ENCODE measurements at regions not wholly inside any gene's neighbourhood (a gene's known extent, or its start where the extent isn't known, plus 50 kb on each side); places are given as distances from the start of the nearest gene placed in this dataset.

DNA sequence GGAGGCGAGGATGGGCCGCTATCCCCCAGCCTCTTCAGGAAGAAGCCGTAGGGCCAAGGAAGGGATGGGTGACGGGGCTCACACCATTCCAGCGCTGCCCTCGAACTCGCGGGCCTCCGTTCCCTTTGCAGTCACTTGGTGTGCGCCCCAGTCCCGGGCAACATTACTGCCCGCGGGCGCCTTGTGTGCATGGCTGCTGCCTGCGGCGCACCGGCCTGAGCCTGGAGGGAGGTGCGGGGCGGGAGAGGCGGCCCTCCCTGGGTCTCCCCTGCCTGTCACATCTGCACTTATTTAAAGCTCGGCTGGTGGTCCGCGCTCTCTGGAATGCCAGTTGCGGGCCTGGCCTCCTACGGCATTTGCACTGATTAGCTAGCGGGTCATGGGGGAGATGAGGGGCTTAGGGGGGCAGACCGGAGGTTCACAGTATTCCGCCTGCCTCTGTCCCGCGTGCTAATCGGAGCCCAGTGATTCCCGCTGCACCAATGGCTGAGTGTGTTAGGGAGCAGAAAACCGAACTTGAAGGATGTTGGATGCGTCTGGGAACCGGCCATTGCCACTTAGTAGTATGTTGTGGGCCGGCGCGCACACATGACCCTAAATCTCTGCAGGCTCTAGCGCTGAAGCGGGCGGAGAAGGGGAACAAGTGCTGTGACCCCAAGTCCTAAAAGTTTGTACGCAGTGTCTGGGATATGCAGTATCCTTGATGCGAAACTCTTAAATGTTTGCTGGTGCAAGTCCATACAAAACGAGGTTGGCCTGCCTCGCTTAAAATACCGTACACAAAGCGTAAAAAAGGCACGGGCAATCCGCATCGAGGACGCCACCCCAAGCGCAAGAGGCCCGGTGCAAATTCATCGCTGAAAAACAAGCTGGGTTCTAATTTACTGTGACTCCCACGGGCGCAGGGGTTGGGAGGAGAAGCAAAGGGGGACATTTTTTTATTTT, 161.2 kb upstream of the SIX2 start:
- Histone ChIP-seq H3K4me1 (ENCODE audit: control insufficient read depth, extremely low read depth, insufficient read depth, low read length) (peaks cover 4% of the 10 kb centered on the region), H3K9me1 (ENCODE audit: control insufficient read depth, extremely low read depth, insufficient read depth, low read length) (no peaks in the 10 kb centered on the region), H3K4me2 (ENCODE audit: control insufficient read depth, extremely low read depth, insufficient read depth, low read depth, low read length) (peak overlapping the region; percentile 71), H3K27ac (ENCODE audit: control insufficient read depth, insufficient read depth, low read length) (no peak overlapping the region), H3K4me3 (ENCODE audit: control insufficient read depth in 2 of 3, extremely low read depth in 1 of 3, insufficient read depth in 2 of 3, low read depth in 1 of 3, low read length in 3 of 3) (no peak overlapping the region), H3K9ac (ENCODE audit: control insufficient read depth, extremely low read depth, insufficient read depth, low read length) (no peak overlapping the region), H3K27me3 (ENCODE audit: control insufficient read depth, extremely low read depth, insufficient read depth, low read length) (peaks cover 36% of the 10 kb centered on the region), H2AFZ (ENCODE audit: control insufficient read depth, low read length) (no peak overlapping the region), H4K20me1 (ENCODE audit: control insufficient read depth, extremely low read depth, insufficient read depth, low read length) (no peaks in the 10 kb centered on the region), H3K79me2 (ENCODE audit: control insufficient read depth, insufficient read depth, low read length) (no peaks in the 10 kb centered on the region), H3K36me3 (ENCODE audit: control insufficient read depth in 2 of 2, extremely low read depth in 1 of 2, insufficient read depth in 2 of 2, low read length in 2 of 2) (no peaks in the 10 kb centered on the region), H3K9me3 (ENCODE audit: control insufficient read depth, low read depth, low read length) (no peaks in the 10 kb centered on the region)
- DNase-seq (ENCODE audit: low read depth, low spot score) (no peak), FAIRE-seq (no peak)
- TF ChIP-seq EZH2 (IDR thresholded peaks at IDR 0.05; ENCODE audit: low read length): no peak
- TF ChIP-seq, protein P1, sequence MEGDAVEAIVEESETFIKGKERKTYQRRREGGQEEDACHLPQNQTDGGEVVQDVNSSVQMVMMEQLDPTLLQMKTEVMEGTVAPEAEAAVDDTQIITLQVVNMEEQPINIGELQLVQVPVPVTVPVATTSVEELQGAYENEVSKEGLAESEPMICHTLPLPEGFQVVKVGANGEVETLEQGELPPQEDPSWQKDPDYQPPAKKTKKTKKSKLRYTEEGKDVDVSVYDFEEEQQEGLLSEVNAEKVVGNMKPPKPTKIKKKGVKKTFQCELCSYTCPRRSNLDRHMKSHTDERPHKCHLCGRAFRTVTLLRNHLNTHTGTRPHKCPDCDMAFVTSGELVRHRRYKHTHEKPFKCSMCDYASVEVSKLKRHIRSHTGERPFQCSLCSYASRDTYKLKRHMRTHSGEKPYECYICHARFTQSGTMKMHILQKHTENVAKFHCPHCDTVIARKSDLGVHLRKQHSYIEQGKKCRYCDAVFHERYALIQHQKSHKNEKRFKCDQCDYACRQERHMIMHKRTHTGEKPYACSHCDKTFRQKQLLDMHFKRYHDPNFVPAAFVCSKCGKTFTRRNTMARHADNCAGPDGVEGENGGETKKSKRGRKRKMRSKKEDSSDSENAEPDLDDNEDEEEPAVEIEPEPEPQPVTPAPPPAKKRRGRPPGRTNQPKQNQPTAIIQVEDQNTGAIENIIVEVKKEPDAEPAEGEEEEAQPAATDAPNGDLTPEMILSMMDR (optimal IDR thresholded peaks at IDR 0.05 in 1 of 3, IDR thresholded peaks at IDR 0.05 in 1 of 3, conservative IDR thresholded peaks at IDR 0.05 in 1 of 3; ENCODE audit: extremely low read depth in 1 of 3, insufficient read depth in 2 of 3, low read length in 3 of 3): no peak
- dilution Hi-C loops (cut with MboI; ENCODE audit: extremely low pct_ligation_motif_present, low sequenced_read_pairs): no loop called here

DNA sequence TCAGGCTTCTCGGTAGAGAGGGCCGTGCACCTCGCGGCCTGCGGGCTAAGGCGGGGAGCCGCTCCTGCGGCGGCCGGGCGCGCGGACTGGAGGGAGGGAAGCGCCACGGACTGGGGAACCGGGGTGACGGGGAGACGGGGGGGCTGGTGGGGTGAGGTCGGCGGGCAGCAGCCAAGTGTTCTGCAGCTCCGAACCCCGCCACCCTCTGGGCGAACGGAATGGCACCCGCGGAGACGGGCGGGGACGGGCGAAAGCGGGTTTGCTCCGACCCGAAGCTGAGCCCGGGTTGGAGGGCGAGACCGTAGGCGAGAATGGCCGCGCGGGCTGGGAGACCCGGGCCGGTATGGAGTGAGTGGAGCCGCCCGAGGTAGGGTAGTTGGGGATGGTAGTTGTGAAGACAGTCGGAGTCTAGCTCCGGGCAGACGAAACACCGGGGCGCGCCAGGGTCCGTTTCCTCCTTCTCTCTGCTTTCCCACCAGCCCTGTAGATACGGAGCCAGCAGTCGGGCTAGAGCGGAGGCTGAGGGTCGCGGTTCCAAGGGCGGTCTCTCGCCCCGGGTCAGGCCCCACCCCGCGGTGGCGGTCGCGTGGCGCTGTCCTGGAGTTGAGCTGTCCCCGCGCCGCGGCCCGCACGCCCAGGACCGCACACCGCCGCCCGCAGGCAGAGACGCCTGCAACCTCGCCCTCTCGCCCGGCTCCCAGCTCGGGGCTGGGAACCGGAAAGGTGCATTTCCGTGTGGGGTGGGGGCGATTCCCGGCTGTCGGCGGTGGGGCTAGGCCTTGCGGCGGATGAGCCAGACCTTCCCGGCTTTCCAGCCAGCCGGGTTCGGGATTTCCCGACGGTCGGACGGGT, 160.3 kb upstream of the SIX2 start:
- peak overlapping the region; percentile 4 for H3K9ac ChIP-seq (ENCODE audit: control insufficient read depth, extremely low read depth, insufficient read depth, low read length)
- peaks cover 4% of the 10 kb centered on the region for H3K4me1 ChIP-seq (ENCODE audit: control insufficient read depth, extremely low read depth, insufficient read depth, low read length)
- H3K9me1 ChIP-seq (ENCODE audit: control insufficient read depth, extremely low read depth, insufficient read depth, low read length): no peaks in the 10 kb centered on the region
- no peaks in the 10 kb centered on the region for H4K20me1 ChIP-seq (ENCODE audit: control insufficient read depth, extremely low read depth, insufficient read depth, low read length)
- no peaks in the 10 kb centered on the region for H3K36me3 ChIP-seq (ENCODE audit: control insufficient read depth in 2 of 2, extremely low read depth in 1 of 2, insufficient read depth in 2 of 2, low read length in 2 of 2)
- H3K27ac ChIP-seq (ENCODE audit: control insufficient read depth, insufficient read depth, low read length): no peak overlapping the region
- H3K4me2 ChIP-seq (ENCODE audit: control insufficient read depth, extremely low read depth, insufficient read depth, low read depth, low read length): peak overlapping the region; percentile 71
- peaks cover 36% of the 10 kb centered on the region for H3K27me3 ChIP-seq (ENCODE audit: control insufficient read depth, extremely low read depth, insufficient read depth, low read length)
- FAIRE-seq (no peak), DNase-seq (ENCODE audit: low read depth, low spot score) (no peak)
- no peaks in the 10 kb centered on the region for H3K9me3 ChIP-seq (ENCODE audit: control insufficient read depth, low read depth, low read length)
- H3K79me2 ChIP-seq (ENCODE audit: control insufficient read depth, insufficient read depth, low read length): no peaks in the 10 kb centered on the region
- peak overlapping the region; percentile 36 to 59 (median 52) for H3K4me3 ChIP-seq (ENCODE audit: control insufficient read depth in 2 of 3, extremely low read depth in 1 of 3, insufficient read depth in 2 of 3, low read depth in 1 of 3, low read length in 3 of 3)
- dilution Hi-C loops (cut with MboI; ENCODE audit: extremely low pct_ligation_motif_present, low sequenced_read_pairs): no loop called here
- peak overlapping the region; percentile 58 for H2AFZ ChIP-seq (ENCODE audit: control insufficient read depth, low read length)
- peak; percentile 92 for TF ChIP-seq EZH2 (IDR thresholded peaks at IDR 0.05; ENCODE audit: low read length)
- TF ChIP-seq, protein P1 (optimal IDR thresholded peaks at IDR 0.05 in 1 of 3, IDR thresholded peaks at IDR 0.05 in 1 of 3, conservative IDR thresholded peaks at IDR 0.05 in 1 of 3; ENCODE audit: extremely low read depth in 1 of 3, insufficient read depth in 2 of 3, low read length in 3 of 3): no peak

All from keratinocyte (primary cell).